ENCODE measurements at regions not wholly inside any gene's neighbourhood (a gene's known extent, or its start where the extent isn't known, plus 50 kb on each side); places are given as distances from the start of the nearest gene placed in this dataset.

- Histone ChIP-seq H3K27me3 (no peaks in the 10 kb centered on the region), H3K36me3 (no peaks in the 10 kb centered on the region), H3K27ac (no peak overlapping the region), H3K4me3 (no peak overlapping the region), H3K4me1 (peaks cover 0 to 23% (median 5%) of the 10 kb centered on the region in 3 donors), H3K9me3 (no peaks in the 10 kb centered on the region)
- DNase-seq = no peak
- no peak for TF ChIP-seq CTCF (IDR thresholded peaks at IDR 0.05)
- TF ChIP-seq POLR2A (IDR thresholded peaks at IDR 0.05) = no peak
- 98% methylated on average over 5 of the region's 11 CpGs; no CpG with 5 or more reads in 1 of the 2 donors for WGBS, 2 donors
- intact Hi-C loops (cut with DNase I) = no loop called here
Measured at GRCh38 chr1:10911490-10912166, 100.8 kb upstream of the TARDBP start.

GRCh38 chr1:10912441-10912840 is 100.0 kb upstream of the TARDBP start:
- Histone ChIP-seq H3K27ac (no peak overlapping the region), H3K9me3 (no peaks in the 10 kb centered on the region), H3K27me3 (no peaks in the 10 kb centered on the region), H3K4me1 (peaks cover 0 to 16% (median 0%) of the 10 kb centered on the region in 3 donors), H3K36me3 (no peaks in the 10 kb centered on the region), H3K4me3 (no peak overlapping the region)
- DNase-seq = no peak
- TF ChIP-seq CTCF (IDR thresholded peaks at IDR 0.05) (no peak), POLR2A (IDR thresholded peaks at IDR 0.05) (no peak)
- WGBS, 2 donors = 70 to 92% methylated on average over 4 to 17 of the region's 17 CpGs
- intact Hi-C loops (cut with DNase I) = no loop called here

DNA sequence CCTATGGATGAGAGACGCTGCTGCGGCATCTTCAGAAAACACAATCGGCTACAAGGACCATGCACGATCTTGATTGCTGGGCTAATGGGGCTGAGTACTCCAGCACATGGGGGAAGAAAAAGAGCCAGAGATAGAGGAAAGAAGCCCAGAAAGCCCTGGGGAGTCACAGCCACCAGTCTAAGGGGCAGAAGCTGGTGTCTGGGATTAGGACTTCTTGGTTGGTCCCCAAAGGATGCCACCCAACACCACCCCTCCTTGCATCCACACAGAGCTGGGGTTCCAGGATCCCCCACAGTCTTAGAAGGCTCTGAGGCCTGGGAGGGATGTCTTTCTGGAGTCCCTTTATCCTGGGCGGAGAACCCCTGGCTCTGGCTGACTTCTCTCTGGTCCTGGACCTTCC is 98.4 kb upstream of the TARDBP start:
- no peak overlapping the region for H3K27ac ChIP-seq
- intact Hi-C loops (cut with DNase I) = no loop called here
- no peak overlapping the region for H3K4me3 ChIP-seq
- TF ChIP-seq CTCF (IDR thresholded peaks at IDR 0.05) = no peak
- no peak for TF ChIP-seq POLR2A (IDR thresholded peaks at IDR 0.05)
- DNase-seq = no peak
- H3K4me1 ChIP-seq = peaks cover 0 to 25% (median 0%) of the 10 kb centered on the region in 3 donors
- no peaks in the 10 kb centered on the region for H3K36me3 ChIP-seq
- H3K27me3 ChIP-seq = no peaks in the 10 kb centered on the region
- H3K9me3 ChIP-seq = no peaks in the 10 kb centered on the region
- WGBS, 2 donors = 91 to 94% methylated on average over 4 of the region's 5 CpGs

DNA sequence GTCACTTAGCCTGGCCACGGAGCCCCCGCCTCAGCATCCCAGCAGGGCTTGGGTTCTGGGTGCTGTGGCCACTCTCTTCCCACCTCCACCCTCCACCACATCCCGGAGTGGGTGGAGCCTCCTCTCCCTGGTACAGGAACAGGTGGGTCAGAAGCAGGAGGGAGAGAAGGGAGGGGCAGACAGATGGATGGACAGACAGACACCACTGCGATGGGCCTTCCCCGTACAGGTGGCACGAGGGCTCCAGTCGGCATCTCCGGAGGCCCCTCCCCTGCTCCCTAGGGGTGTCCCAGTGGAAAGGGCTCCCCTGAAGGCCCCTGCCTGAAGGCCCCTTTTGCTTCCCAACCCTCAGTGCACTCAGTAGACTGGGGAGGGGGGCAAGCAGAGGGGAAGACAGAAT is 96.9 kb upstream of the TARDBP start:
- Histone ChIP-seq H3K4me3 (no peak overlapping the region), H3K27me3 (peaks cover 0 to 6% (median 0%) of the 10 kb centered on the region in 4 donors), H3K27ac (no peak overlapping the region), H3K4me1 (peaks cover 0 to 22% (median 3%) of the 10 kb centered on the region in 3 donors), H3K9me3 (no peaks in the 10 kb centered on the region), H3K36me3 (no peaks in the 10 kb centered on the region)
- no peak for DNase-seq
- intact Hi-C loops (cut with DNase I) = no loop called here
- TF ChIP-seq CTCF (IDR thresholded peaks at IDR 0.05) = no peak
- no peak for TF ChIP-seq POLR2A (IDR thresholded peaks at IDR 0.05)
- WGBS, 2 donors = 75 to 100% methylated on average over 2 to 8 of the region's 8 CpGs

DNA sequence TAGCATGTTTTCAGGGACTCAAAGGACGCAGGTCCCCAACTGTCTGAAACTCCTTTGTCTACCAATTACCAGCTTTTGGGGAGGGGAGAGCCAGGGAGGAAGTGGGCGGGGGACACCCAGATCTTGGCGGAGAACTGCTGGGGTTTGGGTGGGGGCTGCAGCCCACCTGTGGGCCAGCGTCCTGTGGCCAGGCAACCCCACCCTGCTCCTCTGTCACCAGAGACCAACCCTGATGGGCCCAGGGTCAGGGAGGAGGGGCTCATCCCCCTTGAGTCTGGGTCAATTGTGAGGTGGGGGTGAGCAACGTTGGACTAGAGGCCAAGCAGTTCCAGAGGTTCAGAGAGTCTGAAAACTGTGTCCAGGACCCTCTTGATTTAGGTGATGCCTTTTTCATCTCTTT is 96.1 kb upstream of the TARDBP start:
- no peak for TF ChIP-seq CTCF (IDR thresholded peaks at IDR 0.05)
- no peak for TF ChIP-seq POLR2A (IDR thresholded peaks at IDR 0.05)
- DNase-seq = no peak
- no peak overlapping the region for H3K27ac ChIP-seq
- 55 to 64% methylated on average over 2 to 4 of the region's 5 CpGs for WGBS, 2 donors
- peaks cover 0 to 28% (median 3%) of the 10 kb centered on the region in 3 donors for H3K4me1 ChIP-seq
- H3K27me3 ChIP-seq = peaks cover 0 to 6% (median 0%) of the 10 kb centered on the region in 4 donors
- no peak overlapping the region for H3K4me3 ChIP-seq
- H3K36me3 ChIP-seq = no peaks in the 10 kb centered on the region
- intact Hi-C loops (cut with DNase I) = no loop called here
- no peaks in the 10 kb centered on the region for H3K9me3 ChIP-seq

Data from esophagus squamous epithelium (tissue), 5 donors.